Caco-2 (cell line): ENCODE measurements at regions not wholly inside any gene's neighbourhood (a gene's known extent, or its start where the extent isn't known, plus 50 kb on each side); places are given as distances from the start of the nearest gene placed in this dataset.
A peak's percentile ranks its signal among the peaks of the same experiment; 100 is the strongest.

Experiments
- BruUV-seq: library from RNA; stranded (reverse); fragments of 400-500 nt; replicated peaks from 2 replicates; lab custom pipeline; 2021; lab: Mats Ljungman, UMichigan
- CTCF ChIA-PET: fragments of 300-600 bp; sonication (Branson Sonifier 250); formaldehyde crosslinking; loops from one replicate; lab custom pipeline; 2022; ENCODE audit warnings: antibody characterized with exemption; lab: Charles Lee
- POLR2A ChIA-PET: fragments of 300-600 bp; sonication (Branson Sonifier 250); formaldehyde crosslinking; loops from one replicate; lab custom pipeline; 2022; ENCODE audit warnings: antibody characterized with exemption; lab: Charles Lee
- DNase-seq, 2 experiments: peaks; one replicate each; pipeline versions ENCODE4 v3.0.0 to v3.0.0-alpha.2; 2020 to 2022
- H3K27me3 ChIP-seq: replicated peaks from 2 replicates; pipeline ENCODE4 v1.6.0; 2011; ENCODE audit warnings: low read length; ENCODE audit not compliant: control insufficient read depth, insufficient read depth
- H3K36me3 ChIP-seq: 2 replicates; pipeline ENCODE4 v1.5.1; 2011; ENCODE audit warnings: low read length; ENCODE audit not compliant: control insufficient read depth, insufficient read depth
- H3K4me1 ChIP-seq: fragments of 250-450 bp; sonication (Bioruptor Pico); 2 replicates; pipeline ENCODE4 v1.5.1; 2020; ENCODE audit warnings: mild to moderate bottlenecking
- H3K4me3 ChIP-seq: 2 replicates; pipeline ENCODE4 v1.5.1; 2011; ENCODE audit warnings: low read depth, mild to moderate bottlenecking, control low read depth, low read length
- H3K9me3 ChIP-seq: fragments of 250-450 bp; sonication (Bioruptor Pico); 2 replicates; pipeline ENCODE4 v1.5.1; 2020; ENCODE audit warnings: mild to moderate bottlenecking, moderate library complexity
- H3K27ac Mint-ChIP-seq: one replicate; pipeline ENCODE4 v1.8.0; 2022; ENCODE audit warnings: mixed read lengths; ENCODE audit not compliant: unreplicated experiment
- H3K27me3 Mint-ChIP-seq: one replicate; pipeline ENCODE4 v1.8.0; 2022; ENCODE audit warnings: mixed read lengths; ENCODE audit not compliant: insufficient read depth, unreplicated experiment
- H3K36me3 Mint-ChIP-seq: one replicate; pipeline ENCODE4 v1.8.0; 2022; ENCODE audit warnings: mild to moderate bottlenecking, mixed read lengths; ENCODE audit not compliant: insufficient read depth, unreplicated experiment
- H3K4me1 Mint-ChIP-seq: one replicate; pipeline ENCODE4 v1.8.0; 2022; ENCODE audit warnings: low read depth, mixed read lengths; ENCODE audit not compliant: unreplicated experiment
- H3K4me3 Mint-ChIP-seq: one replicate; pipeline ENCODE4 v1.8.0; 2022; ENCODE audit warnings: mild to moderate bottlenecking, moderate library complexity, mixed read lengths; ENCODE audit not compliant: unreplicated experiment
- H3K9me3 Mint-ChIP-seq: one replicate; pipeline ENCODE4 v1.8.0; 2022; ENCODE audit warnings: mixed read lengths; ENCODE audit not compliant: unreplicated experiment
- CTCF ChIP-seq, 2 experiments: fragments of 200-600 bp in 1 of 2; IDR thresholded peaks; 1 replicate in 1 of 2; 2 replicates in 1 of 2; pipeline versions ENCODE4 v1.5.1 to v1.8.0; 2011 to 2022; ENCODE audit warnings: antibody characterized with exemption in 1 of 2, control low read depth in 1 of 2, inconsistent platforms in 1 of 2, low read depth in 1 of 2, low read length in 1 of 2, mild to moderate bottlenecking in 1 of 2, moderate library complexity in 1 of 2; ENCODE audit not compliant: insufficient read depth in 1 of 2, severe bottlenecking in 1 of 2, unreplicated experiment in 1 of 2
- intact Hi-C: fragments of 100-400 bp; cut with micrococcal nuclease; formaldehyde crosslinking; loops from one replicate; pipeline ENCODE4 v1.10.0; 2022; ENCODE audit not compliant: unreplicated experiment

GRCh38 chr2:16476866-16477265, 188.8 kb downstream of the CYRIA start:
- no peaks in the 10 kb centered on the region for H3K27me3 ChIP-seq
- H3K4me1 Mint-ChIP-seq, result peaks cover 21% of the 10 kb centered on the region
- no peaks in the 10 kb centered on the region for H3K4me1 ChIP-seq
- H3K27ac Mint-ChIP-seq, result no peak overlapping the region
- no peak overlapping the region for H3K4me3 ChIP-seq
- H3K9me3 Mint-ChIP-seq, result peaks cover 11% of the 10 kb centered on the region
- TF ChIP-seq CTCF (IDR thresholded peaks at IDR 0.05; ENCODE audit: insufficient read depth in 1 of 2, low read depth in 1 of 2, low read length in 1 of 2, severe bottlenecking in 1 of 2, unreplicated experiment in 1 of 2), result no peak
- intact Hi-C loops, result no loop called here
- H3K9me3 ChIP-seq, result no peaks in the 10 kb centered on the region
- BruUV-seq, result no TSS peak
- DNase-seq, result no peak
- no peaks in the 10 kb centered on the region for H3K36me3 ChIP-seq
- ChIA-PET CTCF (no interaction called here), POLR2A (no interaction called here)
- H3K36me3 Mint-ChIP-seq, result no peaks in the 10 kb centered on the region
- no peaks in the 10 kb centered on the region for H3K27me3 Mint-ChIP-seq
- no peak overlapping the region for H3K4me3 Mint-ChIP-seq

- no TSS peak for BruUV-seq
Measured at GRCh38 chr2:16475986-16476567, 189.6 kb downstream of the CYRIA start.

DNA sequence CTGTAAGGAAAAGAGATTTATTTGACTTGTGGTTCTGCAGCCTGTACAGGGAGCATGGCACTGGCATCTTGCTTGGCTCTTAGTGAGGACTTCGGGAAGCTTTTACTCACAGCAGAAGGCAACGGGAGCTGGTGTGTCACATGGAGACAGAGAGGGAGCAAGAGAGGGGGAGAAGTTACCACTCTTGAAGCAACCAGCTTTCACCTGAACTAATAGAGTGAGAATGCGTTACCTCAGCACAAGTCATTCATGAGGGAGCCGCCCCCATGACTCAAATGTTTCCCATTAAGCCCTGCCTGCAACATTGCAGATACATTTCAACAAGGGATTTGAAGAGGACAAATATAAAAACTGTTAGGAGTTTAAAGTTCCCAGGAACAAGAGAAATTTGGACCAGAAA, 190.0 kb downstream of the CYRIA start:
- ChIA-PET POLR2A (no interaction called here), CTCF (no interaction called here)
- no peaks in the 10 kb centered on the region for H3K27me3 Mint-ChIP-seq
- H3K9me3 Mint-ChIP-seq, result peaks cover 2% of the 10 kb centered on the region
- no peaks in the 10 kb centered on the region for H3K4me1 ChIP-seq
- no peak overlapping the region for H3K4me3 ChIP-seq
- H3K27ac Mint-ChIP-seq, result peak overlapping the region; percentile 35
- no peaks in the 10 kb centered on the region for H3K36me3 Mint-ChIP-seq
- no peak overlapping the region for H3K4me3 Mint-ChIP-seq
- peaks cover 21% of the 10 kb centered on the region for H3K4me1 Mint-ChIP-seq
- no peak for TF ChIP-seq CTCF (IDR thresholded peaks at IDR 0.05; ENCODE audit: insufficient read depth in 1 of 2, low read depth in 1 of 2, low read length in 1 of 2, severe bottlenecking in 1 of 2, unreplicated experiment in 1 of 2)
- H3K36me3 ChIP-seq, result no peaks in the 10 kb centered on the region
- intact Hi-C loops, result no loop called here
- no peaks in the 10 kb centered on the region for H3K27me3 ChIP-seq
- H3K9me3 ChIP-seq, result no peaks in the 10 kb centered on the region
- DNase-seq, result no peak
- no TSS peak for BruUV-seq

More at GRCh38 chr2:16475986-16476567, 189.6 kb downstream of the CYRIA start:
- no peaks in the 10 kb centered on the region for H3K9me3 ChIP-seq
- peaks cover 23% of the 10 kb centered on the region for H3K4me1 Mint-ChIP-seq
- no peaks in the 10 kb centered on the region for H3K4me1 ChIP-seq
- TF ChIP-seq CTCF (IDR thresholded peaks at IDR 0.05; ENCODE audit: insufficient read depth in 1 of 2, low read depth in 1 of 2, low read length in 1 of 2, severe bottlenecking in 1 of 2, unreplicated experiment in 1 of 2), result no peak
- H3K4me3 Mint-ChIP-seq, result no peak overlapping the region
- no peaks in the 10 kb centered on the region for H3K27me3 ChIP-seq
- no peak overlapping the region for H3K4me3 ChIP-seq
- peaks cover 7% of the 10 kb centered on the region for H3K9me3 Mint-ChIP-seq
- CTCF ChIA-PET, result no interaction called here
- H3K27ac Mint-ChIP-seq, result peak overlapping the region; percentile 35
- POLR2A ChIA-PET, result no interaction called here
- no peaks in the 10 kb centered on the region for H3K36me3 Mint-ChIP-seq
- H3K27me3 Mint-ChIP-seq, result no peaks in the 10 kb centered on the region
- no peaks in the 10 kb centered on the region for H3K36me3 ChIP-seq
- DNase-seq, result no peak
- intact Hi-C loops, result no loop called here
